ENCODE measurements at regions not wholly inside any gene's neighbourhood (a gene's known extent, or its start where the extent isn't known, plus 50 kb on each side); places are given as distances from the start of the nearest gene placed in this dataset.

DNA sequence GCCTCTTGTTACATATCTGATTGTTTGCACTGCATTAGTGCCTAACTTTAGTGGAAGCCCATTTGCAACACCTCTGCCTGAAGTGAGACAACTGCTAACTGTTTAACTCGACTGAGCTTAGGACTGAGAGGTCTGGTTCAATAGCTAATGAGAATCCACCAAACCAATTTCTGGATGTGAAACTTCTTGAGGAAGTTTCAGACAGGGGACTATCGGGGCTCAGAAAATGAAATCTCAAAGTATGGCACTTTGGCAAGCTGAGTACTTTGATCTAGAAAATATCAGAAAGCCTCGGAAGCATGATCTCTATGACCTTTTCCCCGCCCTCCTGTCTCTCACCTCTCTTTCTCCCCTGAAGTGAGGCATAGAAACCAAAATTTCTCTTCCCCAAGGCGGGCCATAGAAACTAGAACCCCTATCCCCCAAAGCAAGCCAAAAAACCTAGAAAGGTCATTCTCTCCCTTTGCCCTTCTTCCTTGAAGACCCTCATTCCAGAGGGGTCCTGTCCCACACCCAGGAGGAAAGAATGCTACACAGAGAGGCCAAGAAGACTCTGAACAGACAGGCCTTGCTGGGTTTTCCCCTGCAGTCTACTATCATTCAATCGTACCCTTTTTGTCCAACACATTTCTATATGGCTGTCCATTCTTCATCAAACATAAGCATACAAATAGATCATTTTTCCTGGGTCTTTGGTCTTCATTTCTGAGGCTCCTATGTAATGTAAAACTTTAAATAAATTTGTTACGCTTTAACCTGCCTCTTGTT is 69.6 kb upstream of the CREB1 start:
- CTCF ChIA-PET (ENCODE audit: low intra/inter-chr PET ratio): no interaction called here
- Histone ChIP-seq H3K27me3 (ENCODE audit: control insufficient read depth in 2 of 2, insufficient read depth in 2 of 2, low read length in 2 of 2) (no peaks in the 10 kb centered on the region), H3K9me1 (ENCODE audit: control insufficient read depth, insufficient read depth, low read length) (no peaks in the 10 kb centered on the region), H3K4me1 (replicated peaks in 1 of 2; ENCODE audit: control insufficient read depth in 2 of 2, insufficient read depth in 2 of 2, low read length in 2 of 2) (no peaks in the 10 kb centered on the region; a peak in 2 of 5 replicates), H3K9me3 (replicated peaks; ENCODE audit: control insufficient read depth, insufficient read depth, low read depth, low read length) (no peaks in the 10 kb centered on the region), H3K79me2 (ENCODE audit: control insufficient read depth, insufficient read depth, low read length) (no peaks in the 10 kb centered on the region), H3K36me3 (ENCODE audit: control insufficient read depth, insufficient read depth, low read length) (no peaks in the 10 kb centered on the region), H3K27ac (ENCODE audit: extremely low read depth, low read depth, low read length) (no peak overlapping the region), H3K4me3 (no peak overlapping the region), H3K9ac (ENCODE audit: insufficient read depth in 1 of 2, low read depth in 2 of 2, low read length in 2 of 2) (no peak overlapping the region), H3K4me2 (ENCODE audit: insufficient read depth, low read length) (no peak overlapping the region), H2AFZ (ENCODE audit: low read depth, low read length) (0 out of 2 replicates have a peak overlapping the region, but pooled peaks have one; percentile 3), H4K20me1 (replicated peaks; ENCODE audit: control insufficient read depth, insufficient read depth, low read length) (no peaks in the 10 kb centered on the region)
- no peak for ATAC-seq
- FAIRE-seq: no peak
- 34% methylated on average over 4 of the region's 7 CpGs for WGBS (ENCODE audit: insufficient coverage, low coverage, missing lambda C conversion rate)
- POLR2A ChIA-PET: no interaction called here
- BruUV-seq (replicated peaks): no TSS peak
- no peak for DNase-seq (ENCODE audit: extremely low read depth in 1 of 4, low spot score in 3 of 4)
- intact Hi-C loops (cut with micrococcal nuclease): no loop called here
- in situ Hi-C loops (cut with MboI): loop anchor here (25.0 kb wide), 2 partner anchors 473 to 898 kb away; no protein-coding TSS in a partner anchor
- TF ChIP-seq SP1 (CRISPR knock-in tag; IDR thresholded peaks at IDR 0.05): no peak
- TF ChIP-seq CREB3 (tag; conservative IDR thresholded peaks at IDR 0.05; ENCODE audit: low read depth): no peak
- TF ChIP-seq RAD21 (CRISPR knock-in tag; conservative IDR thresholded peaks at IDR 0.05 in 1 of 2, IDR thresholded peaks at IDR 0.05 in 1 of 2): no peak
- no peak for TF ChIP-seq MED1 (CRISPR knock-in tag; IDR thresholded peaks at IDR 0.05; ENCODE audit: borderline replicate concordance)
- no peak for TF ChIP-seq ZNF431 (CRISPR knock-in tag; IDR thresholded peaks at IDR 0.05)
- no peak for TF ChIP-seq SIRT6 (IDR thresholded peaks at IDR 0.05; ENCODE audit: low read depth, low read length)
- no peak for TF ChIP-seq BCLAF1 (IDR thresholded peaks at IDR 0.05; ENCODE audit: borderline replicate concordance in 1 of 2, control insufficient read depth in 1 of 2, low read depth in 2 of 2, low read length in 1 of 2)
- TF ChIP-seq ARID2 (IDR thresholded peaks at IDR 0.05): no peak
- TF ChIP-seq RBBP5 (IDR thresholded peaks at IDR 0.05; ENCODE audit: borderline replicate concordance, insufficient read depth, low read length, poor library complexity, severe bottlenecking): no peak
- TF ChIP-seq GATA2 (CRISPR knock-in tag; IDR thresholded peaks at IDR 0.05): no peak
- TF ChIP-seq C11orf30 (IDR thresholded peaks at IDR 0.05; ENCODE audit: low read depth): no peak
- no peak for TF ChIP-seq TFAP4 (CRISPR knock-in tag; IDR thresholded peaks at IDR 0.05; ENCODE audit: borderline replicate concordance)
- TF ChIP-seq ZNF830 (CRISPR knock-in tag; IDR thresholded peaks at IDR 0.05): no peak
- no peak for TF ChIP-seq ZNF239 (CRISPR knock-in tag; IDR thresholded peaks at IDR 0.05)

Measured in K562 (cell line).